Breast epithelium (tissue), 4 donors: ENCODE measurements at regions not wholly inside any gene's neighbourhood (a gene's known extent, or its start where the extent isn't known, plus 50 kb on each side); places are given as distances from the start of the nearest gene placed in this dataset.
A peak's percentile ranks its signal among the peaks of the same experiment; 100 is the strongest.

Source experiments
- DNase-seq, 2 donors: peaks; one replicate each; pipeline ENCODE4 v3.0.0-alpha.2; 2019; ENCODE audit warnings: low spot score in 2 of 2
- H3K27ac ChIP-seq, 2 donors: fragments of 200-600 bp; sonication (generic) in 1 of 2; one replicate each; pipeline ENCODE4 v1.5.1; 2016 to 2019; ENCODE audit warnings: mild to moderate bottlenecking in 1 of 2
- H3K27me3 ChIP-seq, 2 donors: fragments of 200-600 bp; sonication (generic) in 1 of 2; one replicate each; pipeline versions ENCODE4 v1.5.1 to v1.6.0; 2017 to 2019; ENCODE audit warnings: control low read depth in 1 of 2, mild to moderate bottlenecking in 1 of 2
- H3K36me3 ChIP-seq: fragments of 200-600 bp; one replicate; pipeline ENCODE4 v1.5.1; 2019
- H3K4me1 ChIP-seq, 2 donors: fragments of 200-600 bp; sonication (generic); one replicate each; pipeline ENCODE4 v1.5.1; 2016 to 2019; ENCODE audit warnings: control low read depth in 1 of 2
- H3K4me3 ChIP-seq, 3 donors: fragments of 200-600 bp; sonication (generic); 1 replicate in 2 of 3; 2 replicates in 1 of 3; pipeline ENCODE4 v1.5.1; 2016 to 2019; ENCODE audit warnings: mild to moderate bottlenecking in 3 of 3, moderate library complexity in 2 of 3
- H3K9me3 ChIP-seq, 2 donors: fragments of 200-600 bp; sonication (generic) in 1 of 2; one replicate each; pipeline ENCODE4 v1.5.1; 2016 to 2019; ENCODE audit warnings: control low read depth in 1 of 2
- POLR2A ChIP-seq: fragments of 450-650 bp; IDR thresholded peaks from one replicate; pipeline ENCODE4 v1.6.1; 2016; ENCODE audit warnings: antibody characterized with exemption, mild to moderate bottlenecking, moderate library complexity
- POLR2AphosphoS5 ChIP-seq, 3 donors: sonication (generic); formaldehyde crosslinking; IDR thresholded peaks; one replicate each; pipeline ENCODE4 v1.6.1; 2017; ENCODE audit warnings: antibody characterized with exemption in 3 of 3
- intact Hi-C: fragments of 100-400 bp; cut with DNase I; formaldehyde crosslinking; loops from one replicate; pipeline ENCODE4 v1.15.1; 2023; ENCODE audit warnings: low total_unique reads
- TF ChIP-seq, protein P1 (sequence below), 3 donors: fragments of 450-650 bp; IDR thresholded peaks; one replicate each; pipeline ENCODE4 v1.5.1; 2016 to 2017; ENCODE audit warnings: antibody characterized with exemption in 3 of 3, mild to moderate bottlenecking in 3 of 3, moderate library complexity in 3 of 3

DNA sequence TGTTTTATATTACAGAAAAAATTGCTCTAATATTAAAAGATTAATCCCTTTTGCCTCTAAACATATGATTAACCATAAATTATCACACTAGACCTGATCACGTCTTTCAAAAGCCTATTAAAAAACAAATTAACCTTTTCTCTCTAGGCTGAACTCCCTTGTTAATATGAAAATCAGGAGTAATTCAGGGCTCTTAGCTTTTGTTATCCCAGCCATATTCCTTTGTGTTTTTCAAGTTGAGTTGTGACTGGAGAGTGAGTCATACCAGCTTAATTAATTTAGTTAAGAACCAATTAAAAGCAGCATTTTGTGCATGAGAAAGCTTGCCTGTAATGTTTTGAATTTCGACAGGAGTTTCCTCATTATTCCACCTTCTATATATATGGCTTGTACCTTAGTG is 385.8 kb downstream of the VGLL3 start:
- intact Hi-C loops, result no loop called here
- H3K27ac ChIP-seq, result no peak overlapping the region
- peaks cover 0 to 11% of the 10 kb centered on the region in 2 donors for H3K9me3 ChIP-seq
- no peak overlapping the region for H3K4me3 ChIP-seq
- no peaks in the 10 kb centered on the region for H3K36me3 ChIP-seq
- DNase-seq, result no peak
- H3K27me3 ChIP-seq, result no peaks in the 10 kb centered on the region
- TF ChIP-seq, protein P1, sequence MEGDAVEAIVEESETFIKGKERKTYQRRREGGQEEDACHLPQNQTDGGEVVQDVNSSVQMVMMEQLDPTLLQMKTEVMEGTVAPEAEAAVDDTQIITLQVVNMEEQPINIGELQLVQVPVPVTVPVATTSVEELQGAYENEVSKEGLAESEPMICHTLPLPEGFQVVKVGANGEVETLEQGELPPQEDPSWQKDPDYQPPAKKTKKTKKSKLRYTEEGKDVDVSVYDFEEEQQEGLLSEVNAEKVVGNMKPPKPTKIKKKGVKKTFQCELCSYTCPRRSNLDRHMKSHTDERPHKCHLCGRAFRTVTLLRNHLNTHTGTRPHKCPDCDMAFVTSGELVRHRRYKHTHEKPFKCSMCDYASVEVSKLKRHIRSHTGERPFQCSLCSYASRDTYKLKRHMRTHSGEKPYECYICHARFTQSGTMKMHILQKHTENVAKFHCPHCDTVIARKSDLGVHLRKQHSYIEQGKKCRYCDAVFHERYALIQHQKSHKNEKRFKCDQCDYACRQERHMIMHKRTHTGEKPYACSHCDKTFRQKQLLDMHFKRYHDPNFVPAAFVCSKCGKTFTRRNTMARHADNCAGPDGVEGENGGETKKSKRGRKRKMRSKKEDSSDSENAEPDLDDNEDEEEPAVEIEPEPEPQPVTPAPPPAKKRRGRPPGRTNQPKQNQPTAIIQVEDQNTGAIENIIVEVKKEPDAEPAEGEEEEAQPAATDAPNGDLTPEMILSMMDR (IDR thresholded peaks at IDR 0.05), result no peak
- no peak for TF ChIP-seq POLR2AphosphoS5 (IDR thresholded peaks at IDR 0.05)
- TF ChIP-seq POLR2A, result no peak
- H3K4me1 ChIP-seq, result no peaks in the 10 kb centered on the region

DNA sequence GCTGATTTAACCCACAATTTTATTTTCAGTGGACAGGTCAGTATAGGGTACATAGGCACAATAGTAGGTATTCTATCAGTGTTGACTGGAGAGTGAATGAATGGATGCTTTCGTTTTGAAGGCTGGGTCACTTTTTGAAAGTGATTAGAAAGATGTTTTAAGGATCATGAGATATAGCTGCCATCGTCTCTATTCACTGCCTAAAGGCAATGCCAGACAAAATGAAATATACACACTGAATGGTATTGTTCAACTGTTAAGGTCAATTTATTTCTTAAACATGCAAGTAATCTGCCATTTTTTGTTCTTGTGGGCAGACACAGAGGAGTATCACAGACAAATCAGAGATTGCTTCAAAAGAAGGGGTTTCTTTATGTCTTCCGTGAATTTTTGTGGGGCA is 395.3 kb downstream of the VGLL3 start:
- TF ChIP-seq POLR2A, result no peak
- no peaks in the 10 kb centered on the region for H3K4me1 ChIP-seq
- no peaks in the 10 kb centered on the region for H3K36me3 ChIP-seq
- DNase-seq, result no peak
- H3K4me3 ChIP-seq, result no peak overlapping the region
- H3K27ac ChIP-seq, result no peak overlapping the region
- H3K27me3 ChIP-seq, result no peaks in the 10 kb centered on the region
- intact Hi-C loops, result no loop called here
- no peaks in the 10 kb centered on the region for H3K9me3 ChIP-seq

DNA sequence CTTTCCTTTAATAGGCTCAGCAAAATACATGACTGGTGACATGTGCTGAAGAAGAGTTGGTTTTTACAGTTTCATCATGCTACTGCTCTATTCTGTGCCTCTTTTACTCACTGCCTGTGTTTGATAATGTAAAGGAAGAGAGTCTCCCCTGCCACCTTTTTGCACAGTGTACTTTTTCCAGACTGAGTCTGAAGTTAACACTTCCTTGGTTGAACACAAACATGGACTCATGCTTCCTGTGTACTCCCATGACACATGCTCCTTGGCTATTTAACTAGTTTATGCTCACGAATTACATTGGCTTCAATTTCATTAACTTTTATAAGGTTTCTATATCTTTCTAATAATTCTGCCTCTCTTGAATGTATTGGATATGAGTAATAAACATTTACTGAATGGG is 396.1 kb downstream of the VGLL3 start:
- Histone ChIP-seq H3K27ac (no peak overlapping the region), H3K9me3 (no peaks in the 10 kb centered on the region), H3K27me3 (no peaks in the 10 kb centered on the region), H3K4me3 (no peak overlapping the region), H3K36me3 (no peaks in the 10 kb centered on the region), H3K4me1 (no peaks in the 10 kb centered on the region)
- DNase-seq, result no peak
- TF ChIP-seq, protein P1 (IDR thresholded peaks at IDR 0.05), result no peak
- TF ChIP-seq POLR2AphosphoS5 (IDR thresholded peaks at IDR 0.05) (no peak), POLR2A (no peak)
- intact Hi-C loops, result no loop called here

DNA sequence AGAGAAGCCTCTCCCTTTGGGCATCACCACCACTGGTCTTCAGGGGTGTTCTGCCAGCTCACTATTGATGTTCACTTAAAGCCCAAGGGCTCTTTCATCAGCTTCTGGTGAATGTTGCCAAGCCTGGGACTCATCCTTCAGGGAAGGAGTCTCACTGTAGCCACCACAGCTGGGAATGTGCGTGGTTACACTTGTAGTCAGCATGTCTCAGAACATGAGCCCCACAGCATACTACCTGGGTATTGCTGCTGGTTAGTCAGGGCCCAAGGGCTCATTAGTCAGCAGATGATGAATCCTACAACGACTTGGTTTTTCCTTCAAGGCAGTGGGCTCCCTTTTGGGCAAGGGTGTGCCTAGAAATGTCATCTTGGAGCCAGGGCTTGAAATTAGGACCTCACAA is 412.9 kb downstream of the VGLL3 start:
- no peak overlapping the region for H3K4me3 ChIP-seq
- no peaks in the 10 kb centered on the region for H3K36me3 ChIP-seq
- intact Hi-C loops, result no loop called here
- H3K27ac ChIP-seq, result no peak overlapping the region
- no peaks in the 10 kb centered on the region for H3K27me3 ChIP-seq
- peaks cover under 1 to 5% of the 10 kb centered on the region in 2 donors for H3K9me3 ChIP-seq
- TF ChIP-seq, protein P1 (IDR thresholded peaks at IDR 0.05), result no peak
- TF ChIP-seq POLR2A (no peak), POLR2AphosphoS5 (IDR thresholded peaks at IDR 0.05) (no peak)
- no peaks in the 10 kb centered on the region for H3K4me1 ChIP-seq
- DNase-seq, result no peak

DNA sequence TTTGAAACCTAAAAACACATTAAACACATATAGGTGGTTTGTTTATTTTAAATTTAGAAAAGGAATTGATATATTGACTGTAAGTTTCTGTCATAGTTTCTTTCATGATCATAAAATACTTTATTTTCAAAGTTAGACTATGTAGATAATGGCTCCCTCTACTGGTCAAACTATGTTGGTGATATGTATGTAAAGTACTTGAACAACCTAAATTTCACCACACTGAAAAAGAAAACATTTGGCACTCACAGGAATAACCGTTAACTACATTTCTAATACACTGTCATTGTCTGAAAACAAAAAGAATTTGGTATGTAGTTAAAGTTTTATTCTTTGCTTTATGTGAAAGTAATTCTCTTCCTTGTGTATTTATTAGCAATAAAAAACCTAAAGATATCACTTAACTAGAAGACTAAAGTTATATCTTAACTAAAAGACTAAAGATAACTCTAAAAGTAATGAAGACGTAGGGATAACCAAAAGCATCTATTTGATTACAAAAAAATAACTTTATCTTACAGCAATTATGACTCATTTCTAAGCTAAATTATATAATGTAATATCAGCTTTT is 427.5 kb downstream of the VGLL3 start:
- no peak overlapping the region for H3K27ac ChIP-seq
- H3K36me3 ChIP-seq, result no peaks in the 10 kb centered on the region
- no peaks in the 10 kb centered on the region for H3K27me3 ChIP-seq
- no peaks in the 10 kb centered on the region for H3K4me1 ChIP-seq
- no peaks in the 10 kb centered on the region for H3K9me3 ChIP-seq
- TF ChIP-seq, protein P1 (IDR thresholded peaks at IDR 0.05), result peak; percentile 24 to 37 (median 31)
- TF ChIP-seq POLR2A, result no peak
- no peak for TF ChIP-seq POLR2AphosphoS5 (IDR thresholded peaks at IDR 0.05)
- no peak for DNase-seq
- no peak overlapping the region for H3K4me3 ChIP-seq
- intact Hi-C loops, result no loop called here

DNA sequence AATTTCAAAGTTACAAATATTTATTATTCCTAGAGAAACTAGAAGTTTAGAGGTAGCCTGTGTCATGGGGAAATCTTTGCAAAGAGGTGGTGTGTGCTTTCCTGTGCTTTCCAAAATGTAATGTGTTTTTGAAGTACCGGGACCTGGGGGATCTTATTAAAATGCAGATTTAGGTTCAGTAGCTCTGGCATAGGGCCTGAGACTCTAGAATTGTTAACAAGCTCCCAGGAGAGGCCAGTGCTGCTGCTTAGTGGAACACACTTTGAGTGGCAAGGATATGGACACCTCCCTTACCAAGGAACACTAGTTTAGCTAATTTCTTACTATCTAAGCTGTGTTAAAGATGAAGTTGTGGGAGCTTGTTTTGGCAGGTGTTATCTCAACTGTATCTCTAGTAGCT is 428.9 kb downstream of the VGLL3 start:
- Histone ChIP-seq H3K9me3 (no peaks in the 10 kb centered on the region), H3K36me3 (no peaks in the 10 kb centered on the region), H3K27ac (no peak overlapping the region), H3K4me1 (no peaks in the 10 kb centered on the region), H3K4me3 (no peak overlapping the region), H3K27me3 (no peaks in the 10 kb centered on the region)
- TF ChIP-seq, protein P1 (IDR thresholded peaks at IDR 0.05), result no peak
- TF ChIP-seq POLR2AphosphoS5 (IDR thresholded peaks at IDR 0.05) (no peak), POLR2A (no peak)
- intact Hi-C loops, result no loop called here
- no peak for DNase-seq
